GM12874 (cell line): ENCODE measurements at regions not wholly inside any gene's neighbourhood (a gene's known extent, or its start where the extent isn't known, plus 50 kb on each side); places are given as distances from the start of the nearest gene placed in this dataset.

ENCODE experiments used
- TF ChIP-seq, protein P1 (sequence below): IDR thresholded peaks from 2 replicates; pipeline ENCODE4 v1.5.1; 2011; ENCODE audit warnings: low read depth, mild to moderate bottlenecking, control low read depth, low read length, moderate library complexity; ENCODE audit not compliant: insufficient read depth

DNA sequence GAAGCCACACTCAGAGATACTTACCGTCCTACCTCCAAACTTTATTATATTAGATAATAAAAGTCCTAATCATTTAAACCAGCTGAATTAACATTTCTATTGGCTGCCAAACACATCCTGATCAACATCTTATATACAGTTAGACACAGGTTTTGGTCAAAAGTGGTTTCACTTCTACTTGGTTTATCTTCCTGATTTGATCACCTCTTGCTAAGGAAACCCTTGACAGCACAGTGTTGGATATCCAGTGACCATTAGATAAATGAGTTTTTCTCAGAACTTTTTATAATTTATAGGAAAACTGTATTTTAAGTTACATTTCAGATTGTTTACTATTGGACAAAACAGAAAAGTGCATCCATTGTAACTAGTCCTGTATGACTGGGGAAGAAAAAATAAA is 198.4 kb upstream of the NR2F2 start:
- TF ChIP-seq, protein P1, sequence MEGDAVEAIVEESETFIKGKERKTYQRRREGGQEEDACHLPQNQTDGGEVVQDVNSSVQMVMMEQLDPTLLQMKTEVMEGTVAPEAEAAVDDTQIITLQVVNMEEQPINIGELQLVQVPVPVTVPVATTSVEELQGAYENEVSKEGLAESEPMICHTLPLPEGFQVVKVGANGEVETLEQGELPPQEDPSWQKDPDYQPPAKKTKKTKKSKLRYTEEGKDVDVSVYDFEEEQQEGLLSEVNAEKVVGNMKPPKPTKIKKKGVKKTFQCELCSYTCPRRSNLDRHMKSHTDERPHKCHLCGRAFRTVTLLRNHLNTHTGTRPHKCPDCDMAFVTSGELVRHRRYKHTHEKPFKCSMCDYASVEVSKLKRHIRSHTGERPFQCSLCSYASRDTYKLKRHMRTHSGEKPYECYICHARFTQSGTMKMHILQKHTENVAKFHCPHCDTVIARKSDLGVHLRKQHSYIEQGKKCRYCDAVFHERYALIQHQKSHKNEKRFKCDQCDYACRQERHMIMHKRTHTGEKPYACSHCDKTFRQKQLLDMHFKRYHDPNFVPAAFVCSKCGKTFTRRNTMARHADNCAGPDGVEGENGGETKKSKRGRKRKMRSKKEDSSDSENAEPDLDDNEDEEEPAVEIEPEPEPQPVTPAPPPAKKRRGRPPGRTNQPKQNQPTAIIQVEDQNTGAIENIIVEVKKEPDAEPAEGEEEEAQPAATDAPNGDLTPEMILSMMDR, result no peak

DNA sequence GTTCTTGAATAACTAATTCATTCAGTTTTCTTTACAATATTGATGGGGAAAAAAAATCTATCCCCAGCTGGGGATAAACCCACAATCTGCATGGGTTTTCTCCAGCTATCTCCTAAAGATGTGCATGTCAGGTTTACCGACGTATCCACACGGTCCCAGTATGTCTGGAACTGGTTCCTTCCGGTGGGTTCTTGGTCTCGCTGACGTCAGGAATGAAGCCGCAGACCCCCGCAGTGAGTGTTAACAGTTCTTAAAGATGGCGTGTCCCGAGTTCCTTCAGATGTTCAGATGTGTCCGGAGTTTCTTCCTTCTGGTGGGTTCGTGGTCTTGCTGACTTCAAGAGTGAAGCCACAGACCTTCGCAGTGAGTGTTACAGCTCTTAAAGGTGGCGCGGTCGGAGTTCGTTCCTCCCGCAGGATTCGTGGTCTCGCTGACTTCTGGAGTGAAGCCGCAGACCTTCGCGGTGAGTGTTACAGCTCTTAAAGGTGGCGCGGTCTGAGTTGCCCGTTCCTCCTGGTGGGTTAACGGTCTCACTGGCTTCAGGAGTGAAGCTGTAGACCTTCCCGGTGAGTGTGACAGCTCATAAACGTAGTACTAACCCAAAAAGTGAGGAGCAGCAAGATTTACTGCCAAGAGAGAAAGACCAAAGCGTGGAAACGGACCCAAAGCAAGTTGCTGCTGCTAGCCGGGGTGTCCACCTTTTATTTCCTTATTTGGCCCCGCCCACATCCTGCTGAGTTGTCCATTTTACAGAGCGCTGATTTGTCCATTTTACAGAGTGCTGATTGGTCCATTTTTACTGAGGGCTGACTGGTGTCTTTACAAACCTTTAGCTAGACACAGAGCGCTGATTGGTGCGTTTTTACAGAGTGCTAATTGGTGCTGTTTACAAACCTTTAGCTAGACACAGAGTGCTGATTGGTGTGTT is 195.1 kb upstream of the NR2F2 start:
- TF ChIP-seq, protein P1, result no peak

DNA sequence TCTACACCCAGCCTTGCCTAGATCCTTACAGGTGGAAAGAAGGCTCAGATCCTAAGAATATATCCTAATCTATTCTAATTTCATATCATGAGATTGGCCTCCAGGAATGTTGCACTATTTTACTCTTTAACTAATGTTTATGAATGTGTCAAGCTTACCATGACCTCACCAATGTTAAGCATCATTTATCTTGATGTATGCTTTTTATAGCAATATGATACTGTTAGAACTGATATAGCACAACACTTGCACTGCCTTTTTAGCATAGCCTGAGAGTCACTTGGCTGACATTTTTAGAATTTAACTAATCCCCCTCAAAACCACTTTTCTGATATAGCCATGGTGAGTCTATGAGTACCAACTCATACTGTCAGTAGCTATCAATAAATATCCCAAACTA is 191.5 kb upstream of the NR2F2 start:
- TF ChIP-seq, protein P1, result no peak

DNA sequence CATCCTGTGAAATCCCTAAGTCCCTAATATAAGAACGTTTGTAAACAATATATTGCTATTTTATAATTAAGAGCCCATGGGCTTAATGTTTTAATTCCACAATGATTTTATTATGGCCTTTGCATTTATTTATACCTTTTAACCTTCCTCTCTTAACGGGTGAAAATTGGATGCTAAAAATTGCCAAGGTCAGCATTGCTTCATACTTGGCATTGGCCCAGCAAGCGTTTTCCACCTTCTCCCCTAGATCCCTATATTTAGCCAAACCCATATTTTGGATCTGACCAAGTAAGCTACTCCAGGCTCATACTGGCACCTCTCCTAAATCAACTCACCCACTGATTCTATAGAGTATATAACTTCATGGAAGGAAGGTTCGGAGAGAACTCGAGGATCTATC is 188.0 kb upstream of the NR2F2 start:
- TF ChIP-seq, protein P1, result no peak

DNA sequence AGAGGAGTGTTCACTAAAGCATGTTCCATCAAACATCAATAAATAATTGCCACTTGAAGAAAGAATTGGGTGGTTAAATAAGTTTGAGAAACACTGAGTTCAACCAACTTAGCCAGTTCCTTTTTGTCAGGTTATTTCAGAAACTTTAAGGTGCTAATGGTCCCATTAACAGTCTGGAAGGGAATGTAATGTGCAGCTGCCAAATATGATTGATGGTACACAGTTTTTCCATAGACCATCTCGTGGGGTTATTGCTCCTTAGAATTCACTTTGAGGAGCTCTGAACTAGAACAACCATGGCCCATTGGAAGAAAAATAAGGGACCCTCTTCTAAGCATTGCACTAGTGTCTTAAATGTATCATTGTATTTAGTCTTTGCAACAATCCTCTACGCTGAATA is 185.8 kb upstream of the NR2F2 start:
- TF ChIP-seq, protein P1, result no peak

DNA sequence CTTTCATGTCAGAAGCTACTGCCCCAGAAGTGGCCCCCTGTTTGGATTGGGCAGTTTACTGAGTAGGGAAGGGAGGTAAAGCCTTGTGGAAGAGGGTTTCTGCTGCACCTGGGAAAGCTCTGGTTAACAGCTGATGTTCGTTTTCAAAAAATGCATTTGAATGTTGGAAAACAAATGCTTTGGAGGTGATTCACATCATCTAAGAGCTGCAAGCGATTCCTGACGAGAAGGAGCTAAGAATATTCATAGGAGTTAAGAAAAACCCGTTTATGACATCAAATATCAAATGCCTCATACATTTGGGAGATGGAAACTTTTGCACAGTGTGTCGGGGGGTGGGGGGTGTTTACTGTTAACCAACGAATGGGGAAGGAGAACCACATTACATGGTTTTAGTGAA is 183.8 kb upstream of the NR2F2 start:
- TF ChIP-seq, protein P1, result no peak

DNA sequence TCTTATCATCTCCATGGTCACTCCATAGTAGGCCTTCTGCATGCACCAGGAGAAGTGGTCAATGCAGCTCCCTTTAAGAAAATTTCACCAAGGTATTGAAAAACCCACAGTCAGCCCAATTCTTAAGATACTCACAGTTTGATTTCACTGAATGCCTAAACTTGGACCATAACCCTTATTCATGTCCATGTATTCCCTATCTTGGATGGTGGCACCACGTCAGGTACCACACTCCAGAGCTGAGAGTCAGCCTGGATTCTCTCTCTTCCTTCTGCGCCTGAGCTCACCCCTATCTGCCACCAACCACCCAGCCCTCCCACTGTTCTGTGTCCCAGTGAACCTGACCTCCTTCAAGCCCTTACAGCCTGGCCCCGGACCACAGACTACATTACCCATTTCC is 183.2 kb upstream of the NR2F2 start:
- TF ChIP-seq, protein P1, result no peak
